22Rv1 (cell line): ENCODE measurements at regions not wholly inside any gene's neighbourhood (a gene's known extent, or its start where the extent isn't known, plus 50 kb on each side); places are given as distances from the start of the nearest gene placed in this dataset.

ENCODE experiments used
- ZFX ChIP-seq: fragments of 450-650 bp; IDR thresholded peaks from 2 replicates; pipeline ENCODE4 v1.6.1; 2017; ENCODE audit warnings: antibody characterized with exemption, borderline replicate concordance
- TF ChIP-seq, protein P1 (sequence below): fragments of 450-650 bp; IDR thresholded peaks from 2 replicates; pipeline ENCODE4 v1.5.1; 2017; ENCODE audit warnings: mild to moderate bottlenecking

DNA sequence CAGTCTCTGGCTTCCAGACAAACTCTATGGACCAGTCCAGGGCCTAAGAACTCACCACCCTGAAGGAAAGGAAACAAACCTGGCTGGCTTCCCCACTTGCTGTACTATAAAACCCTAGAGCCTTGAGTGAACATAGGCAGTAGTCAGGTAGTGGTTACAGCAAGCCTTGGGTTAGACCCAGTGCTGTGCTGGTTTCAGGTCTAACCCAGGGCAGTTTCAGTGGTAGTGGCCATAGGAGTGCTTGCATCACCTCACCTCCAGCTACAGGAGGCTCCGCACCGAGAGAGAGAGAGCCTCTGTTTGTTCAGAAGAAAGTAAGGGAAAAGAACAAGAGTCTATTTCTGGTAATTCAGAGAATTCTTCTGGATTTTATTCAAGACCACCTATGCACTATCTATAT, 714.1 kb upstream of the CDH10 start:
- TF ChIP-seq, protein P1, sequence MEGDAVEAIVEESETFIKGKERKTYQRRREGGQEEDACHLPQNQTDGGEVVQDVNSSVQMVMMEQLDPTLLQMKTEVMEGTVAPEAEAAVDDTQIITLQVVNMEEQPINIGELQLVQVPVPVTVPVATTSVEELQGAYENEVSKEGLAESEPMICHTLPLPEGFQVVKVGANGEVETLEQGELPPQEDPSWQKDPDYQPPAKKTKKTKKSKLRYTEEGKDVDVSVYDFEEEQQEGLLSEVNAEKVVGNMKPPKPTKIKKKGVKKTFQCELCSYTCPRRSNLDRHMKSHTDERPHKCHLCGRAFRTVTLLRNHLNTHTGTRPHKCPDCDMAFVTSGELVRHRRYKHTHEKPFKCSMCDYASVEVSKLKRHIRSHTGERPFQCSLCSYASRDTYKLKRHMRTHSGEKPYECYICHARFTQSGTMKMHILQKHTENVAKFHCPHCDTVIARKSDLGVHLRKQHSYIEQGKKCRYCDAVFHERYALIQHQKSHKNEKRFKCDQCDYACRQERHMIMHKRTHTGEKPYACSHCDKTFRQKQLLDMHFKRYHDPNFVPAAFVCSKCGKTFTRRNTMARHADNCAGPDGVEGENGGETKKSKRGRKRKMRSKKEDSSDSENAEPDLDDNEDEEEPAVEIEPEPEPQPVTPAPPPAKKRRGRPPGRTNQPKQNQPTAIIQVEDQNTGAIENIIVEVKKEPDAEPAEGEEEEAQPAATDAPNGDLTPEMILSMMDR: no peak
- TF ChIP-seq ZFX: no peak
